HG03025 (cell line): ENCODE measurements at regions not wholly inside any gene's neighbourhood (a gene's known extent, or its start where the extent isn't known, plus 50 kb on each side); places are given as distances from the start of the nearest gene placed in this dataset.

Experiments
- ATAC-seq: cut with Tn5 transposase; IDR thresholded peaks from one replicate; pipeline ENCODE4 v1.9.1; 2021; ENCODE audit warnings: mild to moderate bottlenecking, moderate library complexity; ENCODE audit not compliant: unreplicated experiment, low FRiP score

- ATAC-seq = no peak
Observed at GRCh38 chr3:180184816-180185215, 148.1 kb upstream of the PEX5L start.

GRCh38 chr3:180185650-180186049 lies 148.9 kb upstream of the PEX5L start:
- no peak for ATAC-seq

- ATAC-seq = no peak
Observed at GRCh38 chr3:180188512-180189309, 152.0 kb upstream of the PEX5L start.

- ATAC-seq = no peak
Observed at GRCh38 chr3:180189310-180189648, 152.5 kb upstream of the PEX5L start.

- no peak for ATAC-seq
Observed at GRCh38 chr3:180196658-180197057, 159.9 kb upstream of the PEX5L start.

- ATAC-seq = no peak
Observed at GRCh38 chr3:180199417-180199995, 162.8 kb upstream of the PEX5L start.

GRCh38 chr3:180215866-180216265 lies 179.1 kb upstream of the PEX5L start:
- no peak for ATAC-seq

GRCh38 chr3:180223268-180223667 lies 186.5 kb upstream of the PEX5L start:
- no peak for ATAC-seq

GRCh38 chr3:180229113-180229512 lies 192.4 kb upstream of the PEX5L start:
- ATAC-seq = no peak

- ATAC-seq = no peak
Observed at GRCh38 chr3:180239939-180240338, 203.2 kb upstream of the PEX5L start.

- no peak for ATAC-seq
Observed at GRCh38 chr3:180246688-180247195, 210.0 kb upstream of the PEX5L start.

- ATAC-seq = no peak
Observed at GRCh38 chr3:180250172-180250571, 213.4 kb upstream of the PEX5L start.

- ATAC-seq = no peak
Observed at GRCh38 chr3:180252683-180253082, 215.9 kb upstream of the PEX5L start.

GRCh38 chr3:180253283-180253682 lies 216.5 kb upstream of the PEX5L start:
- no peak for ATAC-seq

- ATAC-seq = no peak
Observed at GRCh38 chr3:180264479-180264878, 227.7 kb upstream of the PEX5L start.

GRCh38 chr3:180265551-180265950 lies 228.8 kb upstream of the PEX5L start:
- ATAC-seq = no peak

- peak; percentile 100 for ATAC-seq
Observed at GRCh38 chr3:180267202-180267843, 230.6 kb upstream of the PEX5L start.

- ATAC-seq = no peak
Observed at GRCh38 chr3:180274536-180274935, 237.8 kb upstream of the PEX5L start.

- no peak for ATAC-seq
Observed at GRCh38 chr3:180275176-180275575, 238.4 kb upstream of the PEX5L start.

GRCh38 chr3:180277041-180277440 lies 240.3 kb upstream of the PEX5L start:
- ATAC-seq = no peak

GRCh38 chr3:180278583-180279188 lies 241.9 kb upstream of the PEX5L start:
- peak; percentile 100 for ATAC-seq
